ENCODE measurements at regions not wholly inside any gene's neighbourhood (a gene's known extent, or its start where the extent isn't known, plus 50 kb on each side); places are given as distances from the start of the nearest gene placed in this dataset.

DNA sequence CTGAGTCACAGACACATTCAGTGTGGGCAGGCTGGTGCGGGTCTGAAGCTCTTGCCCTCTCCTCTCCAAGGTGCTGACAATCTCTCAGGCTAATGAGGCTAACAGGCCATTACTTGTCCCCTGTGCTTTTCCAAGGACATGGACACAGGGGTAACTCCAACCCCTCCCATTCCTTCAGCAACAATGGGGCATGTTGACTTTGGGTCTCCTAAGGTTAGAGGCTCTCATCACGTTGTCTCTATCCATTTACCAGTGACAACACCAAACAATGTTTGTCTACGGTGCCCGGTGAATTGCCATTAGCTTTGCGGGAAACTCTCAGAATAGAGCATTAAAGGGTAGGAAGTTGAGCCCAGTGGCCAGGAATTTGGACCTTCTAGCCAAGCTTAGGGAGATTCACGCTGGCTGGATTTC lies 101.6 kb upstream of the TNS3 start:
- no peak overlapping the region for H3K4me3 ChIP-seq (ENCODE audit: insufficient read length, low read depth)
- TF ChIP-seq YY1 (IDR thresholded peaks at IDR 0.05; ENCODE audit: insufficient read depth, insufficient read length): no peak
- TF ChIP-seq SUZ12 (IDR thresholded peaks at IDR 0.05; ENCODE audit: extremely low read depth, insufficient read depth, insufficient read length): no peak
- no peak for TF ChIP-seq ZNF274 (IDR thresholded peaks at IDR 0.05; ENCODE audit: low read depth, low read length)
- no peak overlapping the region for H3K9ac ChIP-seq (ENCODE audit: insufficient read length, low read depth)
- no peak for DNase-seq (ENCODE audit: low read depth, low spot score)
- no peaks in the 10 kb centered on the region for H3K9me3 ChIP-seq (ENCODE audit: insufficient read depth, low read length)
- no peaks in the 10 kb centered on the region for H3K36me3 ChIP-seq (ENCODE audit: insufficient read depth, insufficient read length, low read length)
- H3K27me3 ChIP-seq (ENCODE audit: insufficient read depth, insufficient read length): no peaks in the 10 kb centered on the region
- peaks cover 7% of the 10 kb centered on the region for H3K4me1 ChIP-seq (ENCODE audit: insufficient read depth, insufficient read length)

- no peaks in the 10 kb centered on the region for H3K9me3 ChIP-seq (ENCODE audit: insufficient read depth, low read length)
- no peak overlapping the region for H3K4me3 ChIP-seq (ENCODE audit: insufficient read length, low read depth)
- H3K4me1 ChIP-seq (ENCODE audit: insufficient read depth, insufficient read length): peaks cover 9% of the 10 kb centered on the region
- H3K9ac ChIP-seq (ENCODE audit: insufficient read length, low read depth): no peak overlapping the region
- TF ChIP-seq SUZ12 (IDR thresholded peaks at IDR 0.05; ENCODE audit: extremely low read depth, insufficient read depth, insufficient read length): no peak
- no peak for TF ChIP-seq ZNF274 (IDR thresholded peaks at IDR 0.05; ENCODE audit: low read depth, low read length)
- no peak for TF ChIP-seq YY1 (IDR thresholded peaks at IDR 0.05; ENCODE audit: insufficient read depth, insufficient read length)
- H3K27me3 ChIP-seq (ENCODE audit: insufficient read depth, insufficient read length): no peaks in the 10 kb centered on the region
- no peak for DNase-seq (ENCODE audit: low read depth, low spot score)
- no peaks in the 10 kb centered on the region for H3K36me3 ChIP-seq (ENCODE audit: insufficient read depth, insufficient read length, low read length)
These were observed 101.0 kb upstream of the TNS3 start for GRCh38 chr7:47682874-47683273.

DNA sequence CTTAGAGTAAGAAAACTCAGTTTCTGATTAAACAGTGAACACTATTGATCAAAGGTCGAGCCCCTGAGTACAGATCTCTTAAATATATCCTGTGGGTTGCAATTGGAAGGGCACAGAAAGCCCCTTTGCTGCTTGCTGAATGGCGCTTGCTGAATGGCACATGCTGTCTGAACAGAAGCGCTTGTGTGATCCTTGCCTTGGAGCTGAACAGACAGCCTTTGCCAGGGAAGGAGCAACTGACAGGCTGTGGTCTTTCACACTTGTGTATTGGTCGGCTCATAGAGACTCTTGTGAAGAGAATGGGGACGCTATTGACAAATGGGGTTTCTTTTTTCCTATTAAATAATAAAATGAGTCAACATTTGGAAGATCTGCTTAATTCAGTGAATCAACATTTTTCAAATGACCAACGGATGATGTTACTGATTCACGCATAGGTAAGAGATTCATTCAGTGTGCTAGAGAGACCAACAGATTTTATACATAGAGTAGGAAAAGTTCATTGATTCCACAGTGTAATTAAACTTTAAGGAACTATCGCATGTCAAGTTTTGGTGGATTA lies 99.4 kb upstream of the TNS3 start:
- no peak for DNase-seq (ENCODE audit: low read depth, low spot score)
- H3K4me3 ChIP-seq (ENCODE audit: insufficient read length, low read depth): no peak overlapping the region
- H3K4me1 ChIP-seq (ENCODE audit: insufficient read depth, insufficient read length): peaks cover 9% of the 10 kb centered on the region
- H3K27me3 ChIP-seq (ENCODE audit: insufficient read depth, insufficient read length): no peaks in the 10 kb centered on the region
- no peaks in the 10 kb centered on the region for H3K36me3 ChIP-seq (ENCODE audit: insufficient read depth, insufficient read length, low read length)
- TF ChIP-seq SUZ12 (IDR thresholded peaks at IDR 0.05; ENCODE audit: extremely low read depth, insufficient read depth, insufficient read length) (no peak), ZNF274 (IDR thresholded peaks at IDR 0.05; ENCODE audit: low read depth, low read length) (no peak), YY1 (IDR thresholded peaks at IDR 0.05; ENCODE audit: insufficient read depth, insufficient read length) (no peak)
- no peak overlapping the region for H3K9ac ChIP-seq (ENCODE audit: insufficient read length, low read depth)
- no peaks in the 10 kb centered on the region for H3K9me3 ChIP-seq (ENCODE audit: insufficient read depth, low read length)

DNA sequence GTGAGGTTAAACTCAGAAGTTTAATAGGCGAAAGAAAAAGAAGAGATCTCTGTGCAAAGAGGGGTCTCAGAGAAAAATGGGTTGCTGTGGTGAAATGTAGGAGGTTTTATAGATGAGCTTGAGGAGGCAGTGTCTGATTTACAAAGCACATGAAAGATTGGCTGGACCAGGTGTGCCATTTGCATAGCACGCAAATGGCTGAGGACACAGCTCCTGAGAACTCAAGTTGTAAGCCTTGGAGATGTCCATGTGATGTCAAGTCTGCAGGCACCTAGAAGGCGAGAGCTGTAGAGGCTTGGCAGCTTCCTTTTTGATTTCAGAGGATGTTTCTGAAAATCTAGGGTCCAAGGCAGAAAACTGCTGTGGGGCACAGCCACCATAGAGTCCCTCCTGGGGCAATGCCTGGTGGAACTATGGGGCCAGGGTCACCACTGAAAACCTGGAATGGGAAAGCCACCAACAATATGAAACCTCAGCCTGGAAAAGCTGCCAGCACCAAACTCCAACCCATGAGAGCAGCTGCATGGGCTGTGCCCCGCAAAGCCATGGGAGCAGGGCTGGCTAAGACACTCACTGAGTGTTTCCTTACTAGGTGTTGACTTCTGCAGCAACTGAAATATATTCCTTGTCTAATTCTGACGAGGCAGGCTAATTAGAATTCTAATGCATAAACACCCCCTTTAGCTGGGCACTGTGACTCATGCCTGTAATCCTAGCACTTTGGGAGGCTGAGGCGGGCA lies 96.9 kb upstream of the TNS3 start:
- Histone ChIP-seq H3K4me3 (ENCODE audit: insufficient read length, low read depth) (no peak overlapping the region), H3K9ac (ENCODE audit: insufficient read length, low read depth) (no peak overlapping the region), H3K36me3 (ENCODE audit: insufficient read depth, insufficient read length, low read length) (no peaks in the 10 kb centered on the region), H3K27me3 (ENCODE audit: insufficient read depth, insufficient read length) (no peaks in the 10 kb centered on the region), H3K9me3 (ENCODE audit: insufficient read depth, low read length) (no peaks in the 10 kb centered on the region), H3K4me1 (ENCODE audit: insufficient read depth, insufficient read length) (peaks cover 9% of the 10 kb centered on the region)
- TF ChIP-seq YY1 (IDR thresholded peaks at IDR 0.05; ENCODE audit: insufficient read depth, insufficient read length) (no peak), ZNF274 (IDR thresholded peaks at IDR 0.05; ENCODE audit: low read depth, low read length) (no peak)
- DNase-seq (ENCODE audit: low read depth, low spot score): no peak

DNA sequence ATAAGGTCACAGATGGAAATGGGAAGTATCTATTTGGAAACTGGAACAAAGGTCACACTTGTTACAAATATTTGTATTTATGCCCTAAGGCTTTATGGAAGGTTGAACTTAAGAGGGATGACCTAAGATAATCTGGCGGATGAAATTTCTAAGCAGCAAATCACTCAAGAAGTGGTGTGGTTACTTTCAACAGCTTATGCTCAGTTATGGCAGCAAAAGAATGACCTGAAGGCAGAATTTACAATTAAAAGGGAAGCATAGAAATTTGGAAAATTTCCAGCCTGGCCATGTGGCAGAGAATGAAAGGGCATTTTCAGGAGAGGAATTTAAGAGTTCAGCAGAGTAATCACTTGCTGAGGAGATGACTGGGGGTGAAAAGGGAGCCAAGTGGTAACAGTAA lies 95.8 kb upstream of the TNS3 start:
- Histone ChIP-seq H3K36me3 (ENCODE audit: insufficient read depth, insufficient read length, low read length) (no peaks in the 10 kb centered on the region), H3K27me3 (ENCODE audit: insufficient read depth, insufficient read length) (no peaks in the 10 kb centered on the region), H3K9me3 (ENCODE audit: insufficient read depth, low read length) (no peaks in the 10 kb centered on the region), H3K4me1 (ENCODE audit: insufficient read depth, insufficient read length) (peaks cover 9% of the 10 kb centered on the region), H3K4me3 (ENCODE audit: insufficient read length, low read depth) (no peak overlapping the region), H3K9ac (ENCODE audit: insufficient read length, low read depth) (no peak overlapping the region)
- no peak for DNase-seq (ENCODE audit: low read depth, low spot score)
- no peak for TF ChIP-seq YY1 (IDR thresholded peaks at IDR 0.05; ENCODE audit: insufficient read depth, insufficient read length)
- no peak for TF ChIP-seq ZNF274 (IDR thresholded peaks at IDR 0.05; ENCODE audit: low read depth, low read length)
- TF ChIP-seq SUZ12 (IDR thresholded peaks at IDR 0.05; ENCODE audit: extremely low read depth, insufficient read depth, insufficient read length): no peak

GRCh38 chr7:47677093-47677492 lies 95.2 kb upstream of the TNS3 start:
- no peak overlapping the region for H3K9ac ChIP-seq (ENCODE audit: insufficient read length, low read depth)
- H3K36me3 ChIP-seq (ENCODE audit: insufficient read depth, insufficient read length, low read length): no peaks in the 10 kb centered on the region
- H3K27me3 ChIP-seq (ENCODE audit: insufficient read depth, insufficient read length): no peaks in the 10 kb centered on the region
- H3K9me3 ChIP-seq (ENCODE audit: insufficient read depth, low read length): no peaks in the 10 kb centered on the region
- peaks cover 9% of the 10 kb centered on the region for H3K4me1 ChIP-seq (ENCODE audit: insufficient read depth, insufficient read length)
- DNase-seq (ENCODE audit: low read depth, low spot score): no peak
- TF ChIP-seq YY1 (IDR thresholded peaks at IDR 0.05; ENCODE audit: insufficient read depth, insufficient read length): no peak
- no peak for TF ChIP-seq SUZ12 (IDR thresholded peaks at IDR 0.05; ENCODE audit: extremely low read depth, insufficient read depth, insufficient read length)
- no peak for TF ChIP-seq ZNF274 (IDR thresholded peaks at IDR 0.05; ENCODE audit: low read depth, low read length)
- no peak overlapping the region for H3K4me3 ChIP-seq (ENCODE audit: insufficient read length, low read depth)

- H3K9ac ChIP-seq (ENCODE audit: insufficient read length, low read depth): no peak overlapping the region
These were observed 91.1 kb upstream of the TNS3 start for GRCh38 chr7:47672977-47673381.

More at GRCh38 chr7:47672977-47673381, 91.1 kb upstream of the TNS3 start:
- peaks cover 2% of the 10 kb centered on the region for H3K4me1 ChIP-seq (ENCODE audit: insufficient read depth, insufficient read length)
- H3K27me3 ChIP-seq (ENCODE audit: insufficient read depth, insufficient read length): no peaks in the 10 kb centered on the region
- no peak for TF ChIP-seq YY1 (IDR thresholded peaks at IDR 0.05; ENCODE audit: insufficient read depth, insufficient read length)
- TF ChIP-seq ZNF274 (IDR thresholded peaks at IDR 0.05; ENCODE audit: low read depth, low read length): no peak
- TF ChIP-seq SUZ12 (IDR thresholded peaks at IDR 0.05; ENCODE audit: extremely low read depth, insufficient read depth, insufficient read length): no peak
- H3K36me3 ChIP-seq (ENCODE audit: insufficient read depth, insufficient read length, low read length): no peaks in the 10 kb centered on the region
- no peak overlapping the region for H3K4me3 ChIP-seq (ENCODE audit: insufficient read length, low read depth)
- DNase-seq (ENCODE audit: low read depth, low spot score): no peak
- H3K9me3 ChIP-seq (ENCODE audit: insufficient read depth, low read length): no peaks in the 10 kb centered on the region
